Astrocyte of the spinal cord (primary cell): ENCODE measurements at regions not wholly inside any gene's neighbourhood (a gene's known extent, or its start where the extent isn't known, plus 50 kb on each side); places are given as distances from the start of the nearest gene placed in this dataset.

ENCODE experiments used
- DNase-seq: peaks from one replicate; pipeline ENCODE4 v3.0.0; 2011; ENCODE audit warnings: low read depth, low spot score
- H3K4me3 ChIP-seq: 2 replicates; pipeline ENCODE4 v1.5.1; 2011; ENCODE audit warnings: low read depth, mild to moderate bottlenecking, low read length, moderate library complexity
- in situ Hi-C: cut with HindIII; loops from 2 replicates; pipeline ENCODE4 v1.10.0; 2017; ENCODE audit warnings: low sequenced_read_pairs
- TF ChIP-seq, protein P1 (sequence below): IDR thresholded peaks from 2 replicates; pipeline ENCODE4 v1.5.1; 2012; ENCODE audit warnings: low read depth, mild to moderate bottlenecking, low read length, inconsistent platforms

GRCh38 chr12:41983856-41984255 is 160.8 kb downstream of the GXYLT1 start:
- no peak for DNase-seq
- in situ Hi-C loops = no loop called here
- TF ChIP-seq, protein P1, sequence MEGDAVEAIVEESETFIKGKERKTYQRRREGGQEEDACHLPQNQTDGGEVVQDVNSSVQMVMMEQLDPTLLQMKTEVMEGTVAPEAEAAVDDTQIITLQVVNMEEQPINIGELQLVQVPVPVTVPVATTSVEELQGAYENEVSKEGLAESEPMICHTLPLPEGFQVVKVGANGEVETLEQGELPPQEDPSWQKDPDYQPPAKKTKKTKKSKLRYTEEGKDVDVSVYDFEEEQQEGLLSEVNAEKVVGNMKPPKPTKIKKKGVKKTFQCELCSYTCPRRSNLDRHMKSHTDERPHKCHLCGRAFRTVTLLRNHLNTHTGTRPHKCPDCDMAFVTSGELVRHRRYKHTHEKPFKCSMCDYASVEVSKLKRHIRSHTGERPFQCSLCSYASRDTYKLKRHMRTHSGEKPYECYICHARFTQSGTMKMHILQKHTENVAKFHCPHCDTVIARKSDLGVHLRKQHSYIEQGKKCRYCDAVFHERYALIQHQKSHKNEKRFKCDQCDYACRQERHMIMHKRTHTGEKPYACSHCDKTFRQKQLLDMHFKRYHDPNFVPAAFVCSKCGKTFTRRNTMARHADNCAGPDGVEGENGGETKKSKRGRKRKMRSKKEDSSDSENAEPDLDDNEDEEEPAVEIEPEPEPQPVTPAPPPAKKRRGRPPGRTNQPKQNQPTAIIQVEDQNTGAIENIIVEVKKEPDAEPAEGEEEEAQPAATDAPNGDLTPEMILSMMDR = no peak
- H3K4me3 ChIP-seq = no peak overlapping the region

DNA sequence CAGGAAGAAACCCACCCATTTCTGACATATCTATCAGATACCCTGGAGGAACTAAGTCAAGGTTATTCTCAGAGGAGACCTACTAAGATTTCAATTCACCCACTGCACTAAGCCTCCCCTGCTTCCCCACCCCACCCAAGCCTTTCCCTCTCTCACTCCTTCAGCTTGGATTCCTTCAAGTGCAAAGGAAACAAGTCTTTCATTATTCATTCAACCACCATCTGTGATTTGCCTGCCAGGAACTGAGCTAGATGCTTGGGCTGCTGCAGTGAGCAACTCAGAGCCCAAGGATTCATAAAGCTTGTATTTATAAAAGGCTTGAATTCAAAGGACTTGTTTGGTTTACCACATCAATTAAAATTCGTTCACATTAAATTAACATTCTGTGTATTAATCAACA is 161.3 kb downstream of the GXYLT1 start:
- TF ChIP-seq, protein P1 = no peak
- H3K4me3 ChIP-seq = no peak overlapping the region
- in situ Hi-C loops = no loop called here
- DNase-seq = peak; percentile 9

GRCh38 chr12:41981758-41982157 is 162.9 kb downstream of the GXYLT1 start:
- in situ Hi-C loops = no loop called here
- TF ChIP-seq, protein P1 = no peak
- no peak overlapping the region for H3K4me3 ChIP-seq
- DNase-seq = peak; percentile 36

DNA sequence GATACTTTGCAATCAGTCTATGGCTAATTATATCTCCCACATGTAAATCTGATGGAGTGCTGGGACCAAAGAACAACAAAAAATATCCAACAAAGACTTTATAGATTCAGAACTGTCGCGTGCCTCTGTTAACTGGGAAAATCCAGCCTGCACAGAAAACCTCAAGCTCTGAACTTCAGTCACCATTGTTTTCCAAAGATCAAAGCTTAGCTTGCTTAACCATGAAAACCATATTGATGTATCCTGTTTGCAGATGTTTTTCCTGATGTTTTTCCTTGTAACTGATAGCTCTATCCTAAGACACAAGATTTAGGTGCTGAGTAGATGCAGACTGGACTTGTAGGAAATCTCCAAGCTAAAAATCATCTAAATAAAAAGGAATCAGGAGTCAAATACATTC is 163.7 kb downstream of the GXYLT1 start:
- in situ Hi-C loops = no loop called here
- H3K4me3 ChIP-seq = no peak overlapping the region
- no peak for DNase-seq
- TF ChIP-seq, protein P1 = no peak

- no peak overlapping the region for H3K4me3 ChIP-seq
- in situ Hi-C loops = no loop called here
- no peak for DNase-seq
- TF ChIP-seq, protein P1 = no peak
These were observed 164.3 kb downstream of the GXYLT1 start for GRCh38 chr12:41980390-41980789.

- in situ Hi-C loops = no loop called here
- H3K4me3 ChIP-seq = no peak overlapping the region
- no peak for DNase-seq
- TF ChIP-seq, protein P1 = no peak
These were observed 165.1 kb downstream of the GXYLT1 start for GRCh38 chr12:41979574-41979973.

DNA sequence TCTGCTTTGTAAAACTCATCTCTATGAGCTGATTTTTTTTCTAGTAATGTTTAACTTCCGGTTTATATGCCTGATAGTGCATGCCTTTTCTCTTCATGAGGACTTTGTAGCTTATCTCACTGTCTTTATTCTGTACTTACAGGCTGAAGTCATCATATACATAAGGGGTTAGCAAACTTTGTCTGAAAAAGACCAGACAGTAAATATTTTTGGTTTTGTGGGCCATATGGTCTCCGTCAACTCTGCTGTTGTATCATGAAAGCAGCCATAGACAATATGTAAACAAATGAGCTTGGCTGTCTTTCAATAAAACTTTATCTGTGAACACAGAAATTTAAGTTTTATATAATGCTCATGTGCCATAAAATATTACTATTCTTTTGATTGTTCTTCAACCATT is 172.1 kb downstream of the GXYLT1 start:
- in situ Hi-C loops = no loop called here
- no peak for DNase-seq
- TF ChIP-seq, protein P1 = no peak
- no peak overlapping the region for H3K4me3 ChIP-seq
